B cell (primary cell): ENCODE measurements at regions not wholly inside any gene's neighbourhood (a gene's known extent, or its start where the extent isn't known, plus 50 kb on each side); places are given as distances from the start of the nearest gene placed in this dataset.

ENCODE experiments used
- ATAC-seq: fragments of 200-7000 bp; cut with Tn5 transposase; one replicate; pipeline ENCODE4 v1.10.0; 2021; ENCODE audit warnings: low read depth, mild to moderate bottlenecking, moderate number of reproducible peaks, moderate library complexity
- CTCF ChIA-PET: fragments of 350-600 bp; sonication (Branson Sonifier 250); formaldehyde crosslinking; loops from one replicate; lab custom pipeline; 2021; ENCODE audit warnings: antibody characterized with exemption, inconsistent platforms; lab: Charles Lee
- POLR2A ChIA-PET: fragments of 350-600 bp; sonication (Branson Sonifier 250); formaldehyde crosslinking; loops from one replicate; lab custom pipeline; 2021; ENCODE audit warnings: antibody characterized with exemption; lab: Charles Lee
- DNase-seq: peaks from one replicate; pipeline ENCODE4 v3.0.0; 2013
- H2AFZ ChIP-seq: 2 replicates; pipeline ENCODE4 v1.6.1; 2012; ENCODE audit warnings: mild to moderate bottlenecking, low read depth, low read length; ENCODE audit not compliant: insufficient read depth, poor library complexity, severe bottlenecking
- H3K27ac ChIP-seq, 2 donors: 1 replicate in 1 of 2; 2 replicates in 1 of 2; pipeline ENCODE4 v1.5.1; 2012 to 2013; ENCODE audit warnings: low read length in 2 of 2, mild to moderate bottlenecking in 2 of 2, moderate library complexity in 1 of 2
- H3K27me3 ChIP-seq, 4 experiments: fragments of 200-600 bp in 1 of 4; sonication (generic) in 1 of 4; replicated peaks in 1 of 4; 1 replicate in 2 of 4; 2 replicates in 2 of 4; pipeline versions ENCODE4 v1.6.1 to v1.7.0; 2013 to 2016; ENCODE audit warnings: low read length in 3 of 4, mild to moderate bottlenecking in 2 of 4, mixed read lengths in 1 of 4, moderate library complexity in 1 of 4; ENCODE audit not compliant: insufficient read depth in 4 of 4, control insufficient read depth in 3 of 4; ENCODE audit errors: control extremely low read depth in 1 of 4
- H3K36me3 ChIP-seq, 2 experiments: replicated peaks in 1 of 2; 1 replicate in 1 of 2; 2 replicates in 1 of 2; pipeline versions ENCODE4 v1.6.1 to v1.7.1; 2013; ENCODE audit warnings: low read length in 1 of 2; ENCODE audit not compliant: insufficient read depth in 2 of 2, control insufficient read depth in 1 of 2; ENCODE audit errors: control extremely low read depth in 1 of 2, extremely low read depth in 1 of 2
- H3K4me1 ChIP-seq, 2 donors: fragments of 200-600 bp in 1 of 2; sonication (generic) in 1 of 2; 1 replicate in 1 of 2; 2 replicates in 1 of 2; pipeline versions ENCODE4 v1.5.1 to v1.6.1; 2013 to 2017; ENCODE audit warnings: low read length in 2 of 2; ENCODE audit not compliant: control insufficient read depth in 2 of 2, insufficient read depth in 2 of 2
- H3K4me2 ChIP-seq: replicated peaks from 2 replicates; pipeline ENCODE3; 2012; ENCODE audit warnings: mild to moderate bottlenecking, low read depth, low read length; ENCODE audit not compliant: poor library complexity, severe bottlenecking
- H3K4me3 ChIP-seq, 5 experiments: fragments of 200-600 bp in 1 of 5; sonication (generic) in 1 of 5; 1 replicate in 3 of 5; 2 replicates in 2 of 5; pipeline versions ENCODE4 v1.5.1 to v1.7.0; 2011 to 2016; ENCODE audit warnings: low read length in 4 of 5, mild to moderate bottlenecking in 4 of 5, low read depth in 2 of 5, control low read depth in 1 of 5, moderate library complexity in 1 of 5; ENCODE audit not compliant: insufficient read depth in 1 of 5; ENCODE audit errors: control extremely low read depth in 1 of 5, extremely low read depth in 1 of 5
- H3K79me2 ChIP-seq: fragments of 200-600 bp; sonication (generic); one replicate; pipeline ENCODE4 v1.6.0; 2016; ENCODE audit warnings: low read length; ENCODE audit not compliant: control insufficient read depth, insufficient read depth
- H3K9ac ChIP-seq: fragments of 200-600 bp; sonication (generic); 2 replicates; pipeline ENCODE4 v1.6.1; 2017; ENCODE audit warnings: mild to moderate bottlenecking, low read length, moderate library complexity
- H3K9me3 ChIP-seq, 3 donors: one replicate each; pipeline versions ENCODE4 v1.6.1 to v1.7.1; 2013; ENCODE audit warnings: low read length in 2 of 3; ENCODE audit not compliant: control insufficient read depth in 2 of 3, insufficient read depth in 1 of 3; ENCODE audit errors: control extremely low read depth in 1 of 3
- H4K20me1 ChIP-seq: 2 replicates; pipeline ENCODE4 v1.6.0; 2012; ENCODE audit warnings: mild to moderate bottlenecking, low read length; ENCODE audit not compliant: insufficient read depth, control insufficient read depth, poor library complexity, severe bottlenecking
- H3K27ac Mint-ChIP-seq: one replicate; pipeline ENCODE4 v1.8.0; 2021; ENCODE audit warnings: mixed read lengths
- H3K27me3 Mint-ChIP-seq: one replicate; pipeline ENCODE4 v1.8.0; 2021; ENCODE audit warnings: mixed read lengths
- H3K4me1 Mint-ChIP-seq: one replicate; pipeline ENCODE4 v1.8.0; 2021; ENCODE audit warnings: mixed read lengths
- H3K4me3 Mint-ChIP-seq: one replicate; pipeline ENCODE4 v1.8.0; 2021; ENCODE audit warnings: mixed read lengths
- H3K9me3 Mint-ChIP-seq: one replicate; pipeline ENCODE4 v1.8.0; 2022; ENCODE audit warnings: mixed read lengths; ENCODE audit not compliant: insufficient read depth
- CTCF ChIP-seq: fragments of 200-600 bp; IDR thresholded peaks from one replicate; pipeline ENCODE4 v1.8.0; 2022; ENCODE audit warnings: antibody characterized with exemption, mild to moderate bottlenecking
- EZH2 ChIP-seq: IDR thresholded peaks from 2 replicates; pipeline ENCODE4 v1.6.1; 2012; ENCODE audit warnings: borderline replicate concordance, low read depth, mild to moderate bottlenecking, moderate library complexity, low read length; ENCODE audit not compliant: insufficient read depth, poor library complexity, severe bottlenecking
- WGBS: methylation state at CpG from one replicate; pipeline ENCODE4 v1.1.5; 2013; ENCODE audit warnings: missing lambda C conversion rate; ENCODE audit not compliant: insufficient coverage; 5-methylcytosine and 5-hydroxymethylcytosine counted together
- intact Hi-C: fragments of 100-400 bp; cut with micrococcal nuclease; formaldehyde crosslinking; loops from one replicate; pipeline ENCODE4 v1.10.0; 2022

- Histone ChIP-seq H3K9me3 (peaks cover 0 to 4% (median 0%) of the 10 kb centered on the region in 3 donors), H3K4me1 (no peaks in the 10 kb centered on the region), H3K79me2 (no peaks in the 10 kb centered on the region), H3K9ac (no peak overlapping the region), H2AFZ (peak overlapping the region; percentile 35), H3K4me3 (no peak overlapping the region), H3K27me3 (no peaks in the 10 kb centered on the region), H4K20me1 (no peaks in the 10 kb centered on the region), H3K27ac (no peak overlapping the region), H3K36me3 (no peaks in the 10 kb centered on the region), H3K4me2 (no peak overlapping the region)
- intact Hi-C loops: no loop called here
- CTCF ChIA-PET: no interaction called here
- TF ChIP-seq EZH2 (no peak), CTCF (no peak)
- H3K27me3 Mint-ChIP-seq: no peaks in the 10 kb centered on the region
- H3K4me1 Mint-ChIP-seq: peaks cover 2% of the 10 kb centered on the region
- no peak for ATAC-seq
- WGBS: 0% methylated on average over 1 of the region's 4 CpGs
- POLR2A ChIA-PET: no interaction called here
- H3K9me3 Mint-ChIP-seq: no peaks in the 10 kb centered on the region
- no peak overlapping the region for H3K27ac Mint-ChIP-seq
- peak; percentile 8 for DNase-seq
- H3K4me3 Mint-ChIP-seq: no peak overlapping the region
Measured at GRCh38 chr4:43325220-43325967, 432.9 kb downstream of the GRXCR1 start.

GRCh38 chr4:43330288-43330687 is 437.8 kb downstream of the GRXCR1 start:
- no peaks in the 10 kb centered on the region for H3K27me3 ChIP-seq
- H4K20me1 ChIP-seq: no peaks in the 10 kb centered on the region
- H3K4me3 ChIP-seq: no peak overlapping the region
- H3K4me1 ChIP-seq: no peaks in the 10 kb centered on the region
- no peak overlapping the region for H3K9ac ChIP-seq
- TF ChIP-seq CTCF: no peak
- TF ChIP-seq EZH2: no peak
- Mint-ChIP-seq H3K27me3 (no peaks in the 10 kb centered on the region), H3K9me3 (no peaks in the 10 kb centered on the region), H3K4me3 (no peak overlapping the region), H3K27ac (no peak overlapping the region), H3K4me1 (peaks cover 2% of the 10 kb centered on the region)
- intact Hi-C loops: no loop called here
- WGBS: no CpG with 5 or more reads among the region's 1 CpG
- no peaks in the 10 kb centered on the region for H3K9me3 ChIP-seq
- no peak overlapping the region for H3K27ac ChIP-seq
- DNase-seq (no peak), ATAC-seq (no peak)
- H3K36me3 ChIP-seq: no peaks in the 10 kb centered on the region
- ChIA-PET CTCF (no interaction called here), POLR2A (no interaction called here)
- no peak overlapping the region for H2AFZ ChIP-seq
- H3K79me2 ChIP-seq: no peaks in the 10 kb centered on the region
- H3K4me2 ChIP-seq: no peak overlapping the region
